NCI-H226 (cell line): ENCODE measurements at regions not wholly inside any gene's neighbourhood (a gene's known extent, or its start where the extent isn't known, plus 50 kb on each side); places are given as distances from the start of the nearest gene placed in this dataset.
"Not testable (repeated sequence)": the region's sequence is repeated elsewhere in the genome, so short reads cannot be mapped to it uniquely, and the experiment has no call there.

Experiments
- DNase-seq: peaks from one replicate; pipeline ENCODE4 v3.0.0-alpha.2; 2015

DNA sequence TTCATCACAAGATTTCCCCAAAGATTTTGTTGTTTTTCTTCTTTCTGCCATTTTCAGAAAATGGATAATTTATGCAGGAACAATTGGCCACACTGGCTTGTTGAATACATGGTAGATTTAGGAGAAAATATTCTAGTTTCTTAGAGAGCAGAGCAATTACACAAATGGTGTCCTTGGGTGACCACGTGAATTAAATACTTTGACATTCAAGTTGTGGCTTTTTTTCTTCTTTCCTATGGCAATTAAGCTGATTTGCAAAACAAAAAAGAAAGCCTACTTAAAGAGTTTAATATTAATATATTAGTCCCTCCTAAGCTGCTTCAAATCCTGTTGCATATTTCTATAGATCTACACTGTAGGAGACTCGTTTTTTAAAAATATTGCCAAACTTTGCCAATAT, 133.0 kb upstream of the HTR2C start:
- DNase-seq, result no peak

- no peak for DNase-seq
These were observed 132.5 kb upstream of the HTR2C start for GRCh38 chrX:114451397-114451796.

GRCh38 chrX:114462266-114462665, 121.6 kb upstream of the HTR2C start:
- DNase-seq, result no peak

DNA sequence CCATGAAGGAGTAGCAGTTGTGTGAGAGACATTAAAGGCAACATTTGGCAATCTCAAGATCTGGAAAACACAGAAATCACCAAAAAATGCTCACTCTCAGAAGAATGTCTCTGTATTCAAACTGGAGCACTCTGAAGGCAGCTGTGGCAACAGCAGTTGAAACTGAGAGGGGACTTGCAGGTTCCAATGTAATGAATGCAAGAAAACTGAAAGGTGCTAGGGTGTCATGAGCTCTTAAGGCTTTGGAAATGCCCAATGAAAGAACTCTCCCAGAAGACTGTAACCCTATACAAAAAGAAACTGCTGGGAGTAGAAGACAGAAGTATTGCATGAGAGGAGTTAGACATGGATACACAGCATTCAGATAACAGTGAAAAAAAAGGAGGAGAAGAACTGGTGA, 118.2 kb upstream of the HTR2C start:
- DNase-seq, result no peak

DNA sequence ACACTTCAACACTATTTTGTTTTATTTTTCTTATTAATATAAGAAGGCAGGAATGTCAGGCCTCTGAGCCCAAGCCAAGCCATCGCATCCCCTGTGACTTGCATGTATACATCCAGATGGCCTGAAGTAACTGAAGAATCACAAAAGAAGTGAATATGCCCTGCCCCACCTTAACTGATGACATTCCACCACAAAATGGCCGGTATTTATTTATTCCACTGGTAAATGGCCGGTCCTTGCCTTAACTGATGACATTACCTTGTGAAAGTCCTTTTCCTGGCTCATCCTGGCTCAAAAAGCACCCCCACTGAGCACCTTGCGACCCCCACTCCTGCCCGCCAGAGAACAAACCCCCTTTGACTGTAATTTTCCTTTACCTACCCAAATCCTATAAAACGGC, 111.9 kb upstream of the HTR2C start:
- not testable (repeated sequence) for DNase-seq

DNA sequence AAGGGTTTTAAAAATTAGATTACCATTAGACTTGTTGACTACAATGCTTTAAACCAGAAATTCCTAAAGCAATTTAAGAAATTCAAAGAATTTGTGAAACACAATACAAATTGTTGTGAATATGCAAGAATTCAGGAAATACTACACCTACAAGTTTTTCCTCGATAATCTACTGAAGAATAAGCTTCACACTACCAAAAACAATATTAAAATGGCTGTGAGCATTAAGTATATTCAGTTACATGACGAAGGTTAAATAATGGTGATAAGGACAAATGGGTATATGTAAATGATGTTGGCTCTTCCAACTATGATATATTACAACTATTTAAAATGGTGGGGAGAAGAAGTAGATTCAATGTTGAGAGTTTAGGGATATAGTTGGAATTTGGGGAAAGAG, 111.1 kb upstream of the HTR2C start:
- DNase-seq, result no peak

- no peak for DNase-seq
These were observed 83.3 kb upstream of the HTR2C start for GRCh38 chrX:114500622-114501021.

DNA sequence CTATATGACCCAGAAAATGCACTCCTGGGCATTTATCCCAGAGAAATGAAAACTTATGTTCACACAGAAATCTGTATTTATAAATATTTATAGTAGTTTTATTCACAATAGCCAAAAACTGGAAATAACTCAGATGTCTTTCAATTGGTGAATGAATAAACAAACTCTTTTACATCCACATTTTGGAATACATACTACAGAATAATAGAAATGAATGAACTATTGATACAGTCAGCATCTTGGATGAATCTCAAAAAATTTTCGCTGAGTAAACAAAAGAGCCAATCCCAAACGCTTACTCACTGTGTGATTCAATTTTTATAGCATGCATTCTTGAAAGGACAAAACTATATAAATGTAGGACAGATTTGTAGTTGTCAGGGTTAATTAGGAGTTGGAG, 75.1 kb upstream of the HTR2C start:
- no peak for DNase-seq

DNA sequence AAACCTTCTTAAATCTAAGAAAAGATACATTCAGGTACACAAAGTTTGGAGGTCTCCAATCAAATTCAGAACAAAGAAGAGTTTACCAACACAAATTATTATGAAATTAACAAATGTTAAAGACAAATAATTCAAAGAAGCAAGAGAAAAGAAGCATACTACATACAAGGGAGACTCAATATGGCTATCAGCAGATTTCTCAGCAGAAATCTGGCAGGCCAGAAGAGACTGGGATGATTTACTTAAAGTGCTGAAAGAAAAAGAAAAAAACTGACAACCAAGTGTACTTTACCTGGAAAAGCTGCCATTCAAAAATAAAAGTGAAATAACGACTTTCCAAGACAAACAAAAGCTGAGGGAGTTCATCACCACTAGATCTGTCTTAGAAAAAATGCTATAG, 64.4 kb upstream of the HTR2C start:
- no peak for DNase-seq

GRCh38 chrX:114520701-114521100, 63.2 kb upstream of the HTR2C start:
- DNase-seq, result peak; percentile 1

GRCh38 chrX:114532111-114532805, 51.6 kb upstream of the HTR2C start:
- no peak for DNase-seq
